NCI-H1105 (cell line): ENCODE measurements at regions not wholly inside any gene's neighbourhood (a gene's known extent, or its start where the extent isn't known, plus 50 kb on each side); places are given as distances from the start of the nearest gene placed in this dataset.
A peak's percentile ranks its signal among the peaks of the same experiment; 100 is the strongest.
"Not testable (repeated sequence)": the region's sequence is repeated elsewhere in the genome, so short reads cannot be mapped to it uniquely, and the experiment has no call there.

Experiments
- DNase-seq: peaks from one replicate; lab custom pipeline; 2025; lab: John Stamatoyannopoulos, UW

DNA sequence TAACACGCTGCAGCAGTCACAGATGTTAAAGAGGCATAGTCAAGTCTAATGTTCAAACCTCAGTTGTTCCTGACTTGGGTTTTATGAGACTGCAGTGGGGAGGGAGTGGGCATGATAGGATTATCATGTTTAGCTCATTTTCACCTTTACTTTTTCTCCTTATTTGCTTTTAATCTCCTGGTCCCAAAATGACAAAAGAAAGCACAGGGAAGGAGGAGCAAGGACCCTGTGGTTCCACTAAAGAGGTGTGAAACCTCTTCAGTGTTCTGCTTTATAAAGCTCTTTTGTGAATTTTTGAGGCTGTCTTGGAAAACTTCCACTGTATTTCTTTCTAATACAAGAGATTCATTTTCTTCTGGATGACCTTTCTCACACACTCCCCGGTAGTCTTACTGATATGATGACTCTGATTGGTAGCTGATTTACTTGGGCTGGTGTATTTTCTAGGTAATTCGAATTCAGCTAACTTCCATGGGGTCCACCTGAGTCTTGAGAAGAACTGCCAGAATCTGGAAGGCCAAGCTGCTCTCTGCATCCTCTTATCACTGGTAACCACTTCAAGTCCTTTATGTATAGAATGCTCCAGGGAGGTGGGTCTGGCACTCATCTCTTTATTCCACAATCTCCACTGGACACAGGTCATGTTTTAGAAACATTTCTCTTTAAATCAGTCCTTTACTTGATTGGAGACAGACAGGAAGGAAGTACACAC lies 1364.4 kb upstream of the CDH9 start:
- DNase-seq: no peak

DNA sequence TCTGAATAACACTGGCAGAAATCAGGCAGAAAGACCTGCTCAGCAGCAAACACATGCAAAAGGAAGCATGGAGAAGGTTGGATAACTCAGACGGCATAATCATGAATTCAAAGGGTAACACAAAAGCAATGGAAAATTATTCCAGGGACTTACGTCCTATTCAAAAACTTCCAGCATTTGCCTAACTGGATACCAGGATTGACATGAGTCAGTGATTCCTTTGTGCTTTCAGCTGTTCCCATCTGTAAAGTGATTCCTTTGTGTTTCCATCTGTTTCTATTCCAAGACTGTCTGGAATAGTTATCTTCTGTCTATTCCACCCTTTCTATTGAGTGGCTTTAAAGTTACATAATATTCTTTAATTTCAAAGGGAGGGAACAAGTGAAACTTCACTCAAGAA lies 1361.7 kb upstream of the CDH9 start:
- DNase-seq: no peak

DNA sequence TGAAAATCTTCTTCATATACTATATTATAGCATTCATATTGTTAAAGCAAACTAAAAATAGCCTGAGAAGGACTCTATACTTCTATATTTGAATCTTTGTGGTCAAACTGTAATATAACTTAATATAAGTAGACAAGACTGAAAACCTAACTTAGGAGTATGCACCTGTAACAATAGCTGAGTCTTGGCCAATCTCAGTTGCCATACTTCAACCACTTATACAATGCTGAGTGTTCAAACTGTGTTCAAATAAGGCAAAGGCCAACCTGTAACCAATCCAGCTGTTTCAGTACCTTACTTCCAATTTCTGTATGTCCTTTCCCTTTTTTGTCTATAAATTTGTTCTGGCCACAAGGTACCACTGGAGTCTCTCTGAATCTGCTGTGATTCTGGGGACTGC lies 1360.8 kb upstream of the CDH9 start:
- no peak for DNase-seq

DNA sequence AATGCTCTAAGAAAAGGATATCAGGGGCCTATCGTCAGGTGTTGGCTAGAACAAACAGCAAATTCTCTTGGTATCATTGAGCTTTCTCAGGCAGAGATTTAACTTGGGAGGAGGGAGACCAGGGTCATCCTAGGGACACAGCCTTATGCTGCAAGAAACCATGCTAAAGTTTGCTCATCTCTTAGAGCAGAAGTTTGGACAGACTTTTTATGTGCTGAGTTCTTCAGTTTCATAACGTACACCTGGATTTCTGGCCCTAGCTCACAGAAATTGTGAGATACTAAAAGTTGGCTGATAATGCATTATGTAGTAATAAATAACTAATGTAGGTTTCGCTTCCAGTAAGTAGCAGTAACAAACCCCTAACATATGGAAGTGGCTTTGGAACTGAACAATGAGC lies 1359.8 kb upstream of the CDH9 start:
- DNase-seq: no peak

DNA sequence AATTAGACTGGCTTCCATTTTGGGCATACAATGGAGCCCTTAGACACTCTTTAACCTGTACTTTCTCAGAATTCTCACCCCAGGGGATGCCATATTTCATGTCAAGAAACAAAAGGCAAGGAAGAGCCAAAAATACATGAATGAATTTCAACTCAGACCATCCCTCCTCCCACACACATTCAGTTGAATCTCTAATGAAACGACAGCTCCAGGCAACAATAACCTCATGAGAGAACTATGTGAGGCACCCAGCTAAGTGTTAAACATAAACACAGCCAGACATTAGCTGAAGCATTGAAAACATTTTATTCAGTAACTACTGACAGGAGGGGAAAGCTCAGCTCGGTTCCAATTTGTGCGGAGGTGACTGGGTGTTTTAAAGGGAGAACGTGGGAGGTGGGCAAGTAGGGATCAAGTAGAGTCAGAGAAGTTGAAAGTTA lies 1359.1 kb upstream of the CDH9 start:
- DNase-seq: no peak

DNA sequence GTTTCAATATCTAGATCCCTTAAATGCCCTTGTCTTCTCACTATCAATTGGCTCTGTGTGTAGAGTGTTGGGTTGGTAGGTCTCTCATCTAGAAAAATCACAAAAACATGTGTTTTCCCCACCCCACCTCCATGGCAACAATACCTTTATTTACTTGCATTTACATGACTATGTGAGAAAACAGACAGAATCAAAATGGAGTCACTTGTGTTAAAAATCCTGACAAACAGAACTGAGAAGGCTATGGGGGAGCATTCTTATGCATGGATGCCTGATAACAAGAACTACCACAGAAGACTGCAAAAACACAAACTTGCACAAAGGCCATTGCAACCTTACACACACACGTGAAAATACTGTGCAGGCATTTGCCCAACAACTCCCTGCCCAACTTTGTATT lies 1352.9 kb upstream of the CDH9 start:
- no peak for DNase-seq

DNA sequence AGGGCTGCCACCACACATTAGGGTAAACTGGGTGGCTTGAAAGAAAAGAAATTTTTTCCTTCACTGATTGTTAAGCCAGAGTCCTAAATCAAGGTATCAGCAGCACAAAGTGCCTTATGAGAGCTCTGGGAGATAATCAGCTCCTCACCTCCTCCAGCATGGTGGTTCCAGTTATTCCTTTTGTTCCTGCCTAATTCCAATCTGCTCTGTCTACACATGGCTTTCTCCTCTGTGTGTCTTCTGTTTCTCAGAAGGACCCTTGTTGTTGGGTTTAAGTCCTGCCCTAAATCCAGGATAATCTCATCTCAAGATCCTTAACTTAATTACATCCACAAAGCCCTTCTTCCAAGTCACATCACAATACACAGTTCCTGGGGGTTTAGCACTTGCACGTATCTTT lies 1352.0 kb upstream of the CDH9 start:
- DNase-seq: no peak

DNA sequence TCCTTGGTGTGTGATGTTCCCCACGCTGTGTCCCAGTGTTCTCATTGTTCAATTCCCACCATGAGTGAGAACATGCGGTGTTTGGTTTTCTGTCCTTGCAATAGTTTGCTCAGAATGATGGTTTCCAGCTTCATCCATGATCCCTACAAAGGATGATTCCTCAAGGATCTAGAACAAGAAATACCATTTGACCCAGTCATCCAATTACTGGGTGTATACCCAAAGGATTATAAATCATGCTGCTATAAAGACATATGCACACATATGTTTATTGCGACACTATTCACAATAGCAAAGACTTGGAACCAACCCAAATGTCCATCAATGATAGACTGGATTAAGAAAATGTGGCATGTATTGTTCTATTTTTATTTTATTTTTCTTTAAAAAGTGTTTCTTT lies 1351.3 kb upstream of the CDH9 start:
- not testable (repeated sequence) for DNase-seq

DNA sequence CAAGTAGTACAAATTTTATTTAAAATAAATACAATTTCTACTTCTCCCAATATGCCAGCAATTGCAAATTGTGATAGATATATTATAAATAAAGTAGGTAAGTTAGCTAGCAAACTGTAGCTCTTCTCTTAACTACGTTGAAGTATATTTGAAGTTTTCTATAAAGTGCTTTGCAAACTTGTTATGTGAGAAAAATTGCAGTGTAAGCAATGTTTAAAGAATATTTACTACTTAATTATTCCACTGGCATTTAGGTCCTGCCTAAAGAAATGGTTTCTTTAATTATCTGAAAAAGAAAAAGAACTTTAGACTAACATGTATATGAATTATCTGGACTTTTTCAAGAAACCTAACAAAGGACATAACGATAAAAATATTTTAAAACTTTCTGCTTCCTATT lies 1350.0 kb upstream of the CDH9 start:
- no peak for DNase-seq

DNA sequence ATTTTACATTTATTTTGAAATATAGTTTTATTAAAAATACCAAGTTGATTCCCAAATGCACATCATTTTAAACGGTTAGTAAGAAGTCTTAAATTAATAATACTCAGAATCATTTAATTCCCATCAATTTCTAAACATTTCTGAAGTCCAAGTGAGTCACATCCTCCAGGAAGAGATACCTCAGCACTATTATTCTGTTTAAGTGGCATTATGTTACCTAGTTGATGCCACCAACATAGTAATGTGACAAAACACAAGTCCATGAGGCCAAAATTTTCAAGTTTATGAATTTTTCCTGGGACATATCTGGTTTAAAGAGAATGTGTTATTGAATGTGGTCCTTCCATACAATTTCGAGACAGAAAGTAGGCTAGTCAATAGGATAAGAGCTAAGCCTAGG lies 1348.3 kb upstream of the CDH9 start:
- no peak for DNase-seq

DNA sequence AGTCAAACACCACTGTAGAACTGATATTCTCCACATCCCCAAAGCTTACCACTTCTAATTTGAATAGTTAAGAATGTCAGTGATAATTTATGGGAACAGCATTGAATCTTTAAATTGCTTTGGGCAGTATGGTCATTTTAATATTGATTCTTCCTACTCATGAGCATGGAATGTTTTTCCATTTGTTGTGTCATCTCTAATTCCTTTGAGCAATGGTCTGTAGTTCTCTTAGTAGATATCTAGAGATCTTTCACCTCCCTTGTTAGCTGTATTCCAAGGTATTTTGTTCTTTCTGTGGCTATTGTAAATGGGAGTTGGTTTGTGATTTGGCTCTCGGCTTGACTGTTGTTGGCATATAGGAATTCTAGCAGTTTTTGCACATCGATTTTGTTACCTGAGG lies 1341.8 kb upstream of the CDH9 start:
- no peak for DNase-seq

DNA sequence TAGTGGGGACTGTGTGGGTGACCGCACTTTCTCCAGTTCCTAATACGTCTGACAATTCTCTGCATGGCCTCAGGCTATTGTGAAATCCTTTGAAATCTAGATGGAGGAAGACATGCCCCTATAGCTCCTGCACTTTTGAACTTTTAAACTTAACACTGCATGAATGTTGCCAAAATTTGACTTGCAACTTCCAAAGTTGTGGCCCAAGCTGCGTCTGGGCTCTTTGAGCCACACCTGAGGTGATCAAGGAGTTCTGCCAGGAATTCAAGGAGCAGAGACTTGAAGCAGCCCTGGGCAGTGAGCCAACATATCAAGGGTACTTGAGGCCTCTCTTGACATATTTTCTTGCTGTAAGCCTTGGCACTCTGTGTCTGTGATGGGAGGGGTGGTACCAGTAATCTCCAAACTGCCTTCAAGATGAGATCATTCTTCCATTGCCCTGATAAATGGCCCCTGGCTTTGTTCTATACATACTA lies 1336.1 kb upstream of the CDH9 start:
- peak; percentile 46 for DNase-seq

DNA sequence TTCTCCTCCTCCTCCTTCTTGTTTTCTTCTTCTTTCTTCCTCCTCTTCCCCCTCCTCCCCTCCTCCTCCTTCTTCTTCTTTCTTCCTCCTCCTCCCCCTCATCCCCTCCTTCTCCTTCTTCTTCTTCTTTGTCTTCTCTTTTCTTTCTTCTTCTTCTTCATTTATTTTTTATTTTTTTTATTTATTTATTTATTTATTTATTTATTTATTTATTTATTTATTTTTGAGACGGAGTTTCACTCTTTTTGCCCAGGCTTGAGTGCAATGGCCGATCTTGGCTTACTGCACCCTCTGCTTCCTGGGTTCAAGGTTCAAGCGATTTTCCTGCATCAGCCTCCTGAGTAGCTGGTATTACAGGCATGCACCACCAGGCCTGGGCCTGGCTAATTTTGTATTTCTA lies 1332.5 kb upstream of the CDH9 start:
- no peak for DNase-seq

DNA sequence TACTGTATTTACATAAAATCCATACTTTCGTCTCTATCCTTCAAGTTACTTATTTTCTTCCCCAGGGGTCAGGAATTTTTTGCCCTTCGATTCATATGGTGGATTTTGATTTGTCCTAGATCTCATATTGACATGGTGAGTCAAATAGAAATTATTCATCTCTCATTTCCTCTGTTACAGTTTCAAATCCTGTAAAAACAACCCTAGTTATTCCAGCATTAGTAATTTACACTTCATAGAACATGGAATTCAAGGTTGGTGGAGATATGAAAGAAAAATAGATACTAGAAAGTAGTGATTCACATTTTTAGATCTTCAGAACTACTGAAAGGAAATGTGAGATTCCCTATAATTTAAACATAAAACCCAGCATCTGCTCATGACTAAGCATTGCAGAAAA lies 1331.0 kb upstream of the CDH9 start:
- DNase-seq: no peak

DNA sequence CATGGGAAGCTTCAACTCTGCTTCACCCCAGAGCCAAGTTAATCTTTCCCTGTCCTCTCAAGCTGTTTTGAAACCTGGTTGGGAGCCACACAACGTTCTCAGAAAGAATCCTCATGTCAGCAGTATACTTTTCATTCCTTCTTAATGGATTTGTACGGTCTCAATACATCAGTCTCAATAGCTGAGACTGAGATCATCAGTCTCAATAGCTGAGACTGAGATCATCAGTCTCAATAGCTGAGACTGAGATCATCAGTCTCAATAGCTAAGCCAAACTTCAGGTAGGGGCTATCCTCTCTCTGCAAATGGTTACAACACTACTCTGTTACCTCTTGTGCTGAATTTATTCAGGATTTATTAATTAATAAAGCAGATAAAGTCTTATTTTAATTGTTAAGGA lies 1317.4 kb upstream of the CDH9 start:
- no peak for DNase-seq

DNA sequence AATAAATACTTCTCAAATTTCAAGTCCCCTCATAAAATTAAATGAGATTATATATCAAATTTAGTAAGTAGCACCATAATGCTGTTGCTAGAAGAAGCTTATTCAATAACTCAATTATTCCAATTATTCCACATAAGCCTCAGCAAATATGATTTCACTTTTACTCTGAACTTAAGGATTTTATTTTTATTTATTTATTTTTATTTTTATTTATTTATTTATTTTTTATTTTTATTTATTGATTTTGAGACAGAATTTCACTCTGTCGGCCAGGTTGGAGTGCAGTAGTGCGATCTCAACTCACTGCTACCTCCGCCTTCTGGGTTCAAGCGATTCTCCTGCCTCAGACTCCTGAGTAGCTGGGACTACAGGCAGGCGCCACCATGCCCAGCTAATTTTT lies 1308.3 kb upstream of the CDH9 start:
- DNase-seq: no peak

DNA sequence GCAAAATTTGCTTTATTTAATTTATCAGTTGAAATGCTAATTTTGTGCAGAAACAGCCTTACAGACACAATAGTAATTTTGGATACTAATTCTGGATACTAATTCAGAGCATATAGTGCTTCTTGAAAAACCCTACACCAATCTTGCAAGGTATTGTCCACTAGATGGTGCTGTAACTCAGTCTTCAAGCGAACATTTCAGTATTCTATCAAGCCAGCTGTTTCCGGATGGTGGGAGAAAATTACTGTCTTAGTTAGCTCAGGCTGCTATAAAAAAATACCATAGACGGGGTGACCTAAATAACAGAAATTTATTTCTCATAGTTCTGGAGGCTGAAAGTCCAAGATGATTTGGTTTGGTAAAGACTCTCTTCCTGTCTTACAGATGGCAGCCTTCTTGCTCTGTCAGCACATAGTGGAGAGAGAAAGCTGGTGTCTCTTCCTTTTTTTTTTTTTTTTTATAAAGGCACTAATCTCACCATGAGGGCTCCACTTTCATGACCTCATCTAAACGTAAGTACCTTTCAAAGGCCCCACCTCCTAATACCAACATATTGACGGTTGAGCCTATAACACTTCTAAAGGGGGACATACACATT lies 1306.5 kb upstream of the CDH9 start:
- no peak for DNase-seq

DNA sequence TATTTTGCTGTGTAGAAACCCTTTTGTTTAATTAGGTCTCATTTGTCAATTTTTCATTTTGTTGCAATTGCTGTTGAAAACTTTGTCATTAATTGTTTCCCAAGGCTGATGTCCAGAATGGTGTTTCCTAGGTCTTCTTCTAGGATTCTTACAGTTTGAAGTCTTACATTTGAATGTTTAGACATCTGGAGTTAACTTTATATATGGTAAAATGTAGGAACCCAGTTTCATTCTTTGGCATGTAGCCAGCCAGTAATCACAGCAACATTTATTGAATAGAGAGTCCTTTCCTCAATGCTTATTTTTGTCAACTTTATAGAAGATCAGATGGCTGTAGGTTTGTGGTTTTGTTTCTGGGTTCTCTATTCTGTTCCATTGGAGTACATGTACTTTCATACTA lies 1290.8 kb upstream of the CDH9 start:
- DNase-seq: no peak

DNA sequence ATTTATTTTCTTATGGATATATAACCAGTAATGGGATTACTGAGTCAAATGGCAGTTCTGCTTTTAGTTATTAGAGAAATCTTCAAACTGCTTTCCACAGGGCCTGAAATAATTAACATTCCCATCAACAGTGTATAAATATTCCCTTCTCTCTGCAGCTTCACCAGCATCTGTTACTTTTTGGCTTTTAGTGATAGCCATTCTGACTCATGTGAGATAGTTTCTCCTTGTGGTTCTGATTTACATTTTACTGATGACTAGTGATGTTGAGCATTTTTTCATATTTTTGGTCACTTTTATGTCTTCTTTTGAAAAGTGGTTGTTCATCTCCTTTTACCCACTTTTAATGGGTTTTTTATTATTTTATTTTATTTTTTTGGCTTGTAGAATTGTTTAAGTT lies 1290.3 kb upstream of the CDH9 start:
- no peak for DNase-seq

DNA sequence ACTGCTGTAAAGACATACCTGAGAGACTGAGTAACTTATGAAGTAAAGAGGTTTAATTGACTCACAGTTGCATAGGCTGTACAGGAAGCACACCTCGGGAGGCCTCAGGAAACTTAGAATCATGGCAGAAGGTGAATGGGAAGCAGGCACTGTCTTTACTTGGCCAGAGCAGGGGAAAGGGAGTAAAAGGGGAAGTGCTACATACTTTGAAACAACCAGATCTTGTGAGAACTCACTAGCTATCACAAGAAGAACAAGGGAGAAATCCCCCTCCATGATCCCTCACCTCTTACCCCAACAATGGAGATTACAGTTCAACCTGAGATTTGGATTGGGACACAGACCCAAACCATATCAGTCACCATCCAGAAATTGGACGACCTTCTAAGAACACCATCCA lies 1285.8 kb upstream of the CDH9 start:
- DNase-seq: no peak

DNA sequence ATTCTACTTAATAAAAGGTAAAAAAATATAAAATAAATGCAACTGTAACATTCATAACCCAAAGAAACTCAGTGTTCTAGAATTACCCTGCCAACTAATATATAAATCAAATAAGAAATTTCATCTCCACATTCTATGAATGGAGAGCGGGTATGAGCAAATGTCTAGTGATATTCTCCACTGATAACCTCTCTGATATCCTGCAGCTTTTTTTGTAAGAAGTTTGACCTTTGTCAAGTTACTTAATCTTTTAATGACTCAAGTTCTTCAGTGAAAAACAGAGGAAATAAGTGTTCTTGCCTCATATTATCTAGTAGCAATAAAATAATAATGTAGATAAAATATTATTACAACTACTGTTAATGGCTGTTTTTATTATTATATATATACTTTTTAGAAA lies 1275.6 kb upstream of the CDH9 start:
- no peak for DNase-seq

DNA sequence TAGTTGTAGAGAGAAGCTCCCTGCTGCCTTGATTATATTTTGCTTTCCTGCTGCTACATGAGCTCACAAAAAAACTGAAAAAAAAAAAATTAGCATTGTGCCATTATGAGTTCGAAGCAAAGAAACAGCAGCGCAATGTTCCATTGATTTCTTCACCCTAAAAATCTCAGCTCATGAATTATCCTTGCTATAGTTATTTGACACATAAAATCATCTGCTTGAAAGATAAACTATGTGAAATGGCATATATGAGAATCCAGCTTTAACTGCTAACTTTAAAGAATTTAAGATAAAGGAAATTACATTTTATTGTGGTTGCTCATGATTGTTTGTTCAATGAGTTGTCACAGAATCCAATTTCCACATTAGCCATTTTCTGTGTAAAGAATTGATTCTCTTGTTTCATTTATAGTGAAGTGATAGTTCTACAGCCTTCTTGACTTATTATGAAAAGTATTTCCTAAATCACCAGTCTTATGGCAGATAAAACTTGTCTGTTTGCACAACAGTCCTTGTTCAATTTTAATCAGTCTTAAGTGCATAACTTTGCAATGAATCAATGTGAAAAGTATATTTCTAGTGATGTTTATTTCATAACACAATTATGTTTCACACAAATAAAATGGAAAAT lies 1275.0 kb upstream of the CDH9 start:
- DNase-seq: no peak

DNA sequence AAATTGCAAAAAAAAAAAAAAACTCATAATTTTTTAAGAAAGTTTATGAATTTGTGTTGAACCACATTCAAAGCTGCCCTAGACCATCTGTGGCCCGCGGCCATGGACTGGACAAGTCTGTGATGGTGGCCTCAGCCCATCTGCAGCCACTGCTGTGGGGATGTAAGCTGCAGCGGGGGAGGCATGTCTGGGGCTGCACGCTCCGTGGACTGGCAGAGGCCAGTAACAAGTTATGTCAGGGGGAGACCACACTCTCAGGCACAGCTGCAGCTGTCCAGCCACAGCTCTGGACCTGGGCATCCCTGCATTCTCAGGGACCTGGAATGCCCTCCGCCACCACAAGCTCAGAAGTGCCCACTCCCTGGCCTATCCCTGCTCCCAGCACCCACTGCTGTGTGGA lies 1272.3 kb upstream of the CDH9 start:
- no peak for DNase-seq

DNA sequence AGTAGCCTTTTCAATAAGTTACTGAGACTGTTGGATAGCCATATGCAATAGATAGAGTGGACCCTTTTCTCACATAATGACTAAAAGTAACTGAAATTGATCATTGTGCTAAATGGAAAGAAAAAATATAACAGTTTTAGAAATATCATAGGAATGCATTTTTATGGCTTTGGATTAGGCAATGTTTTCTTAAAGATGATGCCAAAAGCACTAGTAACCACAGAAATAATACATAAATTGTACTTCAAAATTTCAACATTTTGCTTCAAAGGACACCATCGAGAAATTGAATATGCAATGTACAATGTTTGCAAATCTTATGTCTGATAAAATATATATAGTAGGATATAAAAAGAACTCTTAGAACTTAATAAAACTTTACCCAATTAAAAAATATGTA lies 1267.5 kb upstream of the CDH9 start:
- no peak for DNase-seq
